A549 (cell line): ENCODE measurements at regions not wholly inside any gene's neighbourhood (a gene's known extent, or its start where the extent isn't known, plus 50 kb on each side); places are given as distances from the start of the nearest gene placed in this dataset.

ENCODE experiments used
- ATAC-seq, 2 experiments: fragments of 200-7000 bp in 1 of 2; fragments of >200 bp in 1 of 2; cut with Nextera tagmentation in 1 of 2; cut with Tn5 transposase in 1 of 2; 3 replicates each; pipeline versions ENCODE4 v1.8.0 to v1.9.1; 2018 to 2020; ENCODE audit warnings: mild to moderate bottlenecking in 1 of 2, moderate library complexity in 1 of 2
- CTCF ChIA-PET: fragments of 300-600 bp; sonication (Branson Sonifier 250); formaldehyde crosslinking; extraction: SDS; loops from one replicate; lab custom pipeline; 2021; ENCODE audit warnings: antibody characterized with exemption, inconsistent platforms; lab: Yijun Ruan, JAX
- POLR2A ChIA-PET: fragments of 350-600 bp; formaldehyde crosslinking; extraction: SDS; loops from one replicate; lab custom pipeline; 2021; ENCODE audit warnings: antibody characterized with exemption, inconsistent platforms; lab: Yijun Ruan, JAX
- DNase-seq, 2 experiments: peaks; one replicate each; pipeline versions ENCODE4 v3.0.0 to v3.0.0-alpha.2; 2011 to 2016; ENCODE audit warnings: low read depth in 1 of 2, low spot score in 1 of 2
- FAIRE-seq: peaks from 2 replicates; lab custom pipeline; 2011; peaks lifted over from hg19 to GRCh38; lab: Jason Lieb, UNC
- H3K27ac ChIP-seq, 2 experiments: fragments of >200 bp; sonication (Bioruptor Twin); formaldehyde crosslinking; 3 replicates each; pipeline ENCODE4 v1.5.1; 2016 to 2017
- H3K4me1 ChIP-seq: fragments of >200 bp; sonication (Bioruptor Twin); formaldehyde crosslinking; 3 replicates; pipeline ENCODE4 v1.6.1; 2016
- H3K4me2 ChIP-seq: fragments of >200 bp; sonication (Bioruptor Twin); formaldehyde crosslinking; 3 replicates; pipeline ENCODE4 v1.6.1; 2016
- H3K4me3 ChIP-seq: fragments of >200 bp; sonication (Bioruptor Twin); formaldehyde crosslinking; 3 replicates; pipeline ENCODE4 v1.5.1; 2016
- H3K9me3 ChIP-seq: fragments of >200 bp; sonication (Bioruptor Twin); formaldehyde crosslinking; 3 replicates; pipeline ENCODE4 v1.6.1; 2016
- ATOH8 ChIP-seq: fragments of 250-450 bp; sonication (Bioruptor Pico); IDR thresholded peaks from 2 replicates; pipeline ENCODE4 v1.5.0; 2020; ENCODE audit warnings: low read depth, mild to moderate bottlenecking, moderate library complexity
- BCL3 ChIP-seq: fragments of >200 bp; sonication (Bioruptor Twin); formaldehyde crosslinking; IDR thresholded peaks from 3 replicates; pipeline ENCODE4 v1.6.1; 2016
- CBX8 ChIP-seq: fragments of 200-600 bp; sonication (generic); IDR thresholded peaks from 2 replicates; pipeline ENCODE4 v1.6.1; 2016
- CEBPB ChIP-seq, 2 experiments: fragments of >200 bp in 1 of 2; sonication (Bioruptor Twin) in 1 of 2; formaldehyde crosslinking in 1 of 2; IDR thresholded peaks; 2 replicates each; pipeline ENCODE4 v1.6.1; 2012 to 2016
- E2F6 ChIP-seq: IDR thresholded peaks from 2 replicates; pipeline ENCODE4 v1.6.1; 2012; ENCODE audit warnings: low read depth, borderline replicate concordance
- EP300 ChIP-seq, 2 experiments: fragments of >200 bp; sonication (Bioruptor Twin); formaldehyde crosslinking; IDR thresholded peaks; 2 replicates in 1 of 2; 3 replicates in 1 of 2; pipeline ENCODE4 v1.6.1; 2016 to 2017
- ESRRA ChIP-seq: fragments of 150-350 bp; IDR thresholded peaks from 2 replicates; pipeline ENCODE4 v1.6.1; 2014; ENCODE audit warnings: mild to moderate bottlenecking, low read length, borderline replicate concordance
- FOSB ChIP-seq: fragments of 250-450 bp; sonication (Bioruptor Pico); IDR thresholded peaks from 2 replicates; pipeline ENCODE4 v1.5.0; 2020; ENCODE audit warnings: mild to moderate bottlenecking, moderate library complexity
- FOSL2 ChIP-seq, 2 experiments: fragments of 450-650 bp in 1 of 2; fragments of >200 bp in 1 of 2; sonication (Bioruptor Twin) in 1 of 2; formaldehyde crosslinking; IDR thresholded peaks; 2 replicates each; pipeline versions ENCODE4 v1.5.0 to v1.6.1; 2016 to 2020; ENCODE audit warnings: mild to moderate bottlenecking in 1 of 2, moderate library complexity in 1 of 2
- FOXS1 ChIP-seq: fragments of 250-450 bp; sonication (Bioruptor Pico); IDR thresholded peaks from 2 replicates; pipeline ENCODE4 v1.5.0; 2020; ENCODE audit warnings: mild to moderate bottlenecking, moderate library complexity
- HDAC2 ChIP-seq: fragments of 200-600 bp; sonication (generic); IDR thresholded peaks from 2 replicates; pipeline ENCODE4 v1.6.1; 2016
- HEYL ChIP-seq: fragments of 250-450 bp; sonication (Bioruptor Pico); IDR thresholded peaks from 2 replicates; pipeline ENCODE4 v1.8.0; 2021; ENCODE audit warnings: mild to moderate bottlenecking, moderate library complexity
- HMGXB4 ChIP-seq: fragments of 250-450 bp; sonication (Bioruptor Pico); IDR thresholded peaks from 2 replicates; pipeline ENCODE4 v1.5.0; 2021; ENCODE audit warnings: mild to moderate bottlenecking, moderate library complexity, borderline replicate concordance
- HOXB5 ChIP-seq: fragments of 250-450 bp; sonication (Bioruptor Pico); IDR thresholded peaks from 2 replicates; pipeline ENCODE4 v1.5.0; 2020; ENCODE audit warnings: mild to moderate bottlenecking, moderate library complexity
- KDM1A ChIP-seq: fragments of 200-600 bp; sonication (generic); IDR thresholded peaks from 2 replicates; pipeline ENCODE4 v1.6.1; 2016; ENCODE audit warnings: low read depth, mild to moderate bottlenecking
- KDM5A ChIP-seq: fragments of 200-600 bp; sonication (generic); IDR thresholded peaks from 2 replicates; pipeline ENCODE4 v1.6.1; 2016; ENCODE audit warnings: antibody characterized with exemption, mild to moderate bottlenecking
- MAZ ChIP-seq: fragments of 150-350 bp; IDR thresholded peaks from 2 replicates; pipeline ENCODE4 v1.6.1; 2014; ENCODE audit warnings: antibody characterized with exemption, low read depth, low read length, borderline replicate concordance
- NFE2L2 ChIP-seq: fragments of 150-350 bp; conservative IDR thresholded peaks from 2 replicates; pipeline ENCODE4 v1.6.1; 2014; ENCODE audit warnings: low read length
- NPAS2 ChIP-seq: fragments of 250-450 bp; sonication (Bioruptor Pico); IDR thresholded peaks from 2 replicates; pipeline ENCODE4 v1.8.0; 2022; ENCODE audit warnings: mild to moderate bottlenecking, moderate library complexity, borderline replicate concordance
- NR3C1 ChIP-seq: fragments of >200 bp; sonication (Bioruptor Twin); formaldehyde crosslinking; IDR thresholded peaks from 3 replicates; pipeline ENCODE4 v1.6.1; 2017
- POLR2A ChIP-seq: IDR thresholded peaks from 2 replicates; pipeline ENCODE4 v1.6.1; 2012; ENCODE audit warnings: mild to moderate bottlenecking, low read length
- SMC3 ChIP-seq: fragments of >200 bp; sonication (Bioruptor Twin); formaldehyde crosslinking; IDR thresholded peaks from 3 replicates; pipeline ENCODE4 v1.6.1; 2018; ENCODE audit warnings: inconsistent platforms
- TFCP2L1 ChIP-seq: fragments of 250-450 bp; sonication (Bioruptor Pico); IDR thresholded peaks from 2 replicates; pipeline ENCODE4 v1.5.0; 2021; ENCODE audit warnings: mild to moderate bottlenecking
- USF2 ChIP-seq: fragments of 450-650 bp; IDR thresholded peaks from 2 replicates; pipeline ENCODE4 v1.6.1; 2014; ENCODE audit warnings: antibody characterized with exemption
- ZSCAN20 ChIP-seq: fragments of 250-450 bp; sonication (Bioruptor Pico); IDR thresholded peaks from 2 replicates; pipeline ENCODE4 v1.8.0; 2022; ENCODE audit warnings: mild to moderate bottlenecking, moderate library complexity
- WGBS: methylation state at CpG from one replicate; pipeline ENCODE4 v1.1.6; 2017; ENCODE audit errors: missing lambda C conversion rate; 5-methylcytosine and 5-hydroxymethylcytosine counted together

- TF ChIP-seq ATOH8 (CRISPR knock-in tag) (no peak), FOXS1 (CRISPR knock-in tag) (no peak), HOXB5 (CRISPR knock-in tag) (no peak)
These were observed 1186.6 kb downstream of the DIAPH3 start (continued) for GRCh38 chr13:58977085-58977484.

GRCh38 chr13:58978331-58978730 is 1185.4 kb downstream of the DIAPH3 start:
- no peaks in the 10 kb centered on the region for H3K4me1 ChIP-seq
- WGBS = 0% methylated on average over 1 of the region's 1 CpG
- DNase-seq (no peak), FAIRE-seq (no peak), ATAC-seq (no peak)
- no peaks in the 10 kb centered on the region for H3K9me3 ChIP-seq
- H3K4me3 ChIP-seq = no peak overlapping the region
- TF ChIP-seq HEYL (CRISPR knock-in tag) (no peak), CBX8 (no peak), ZSCAN20 (CRISPR knock-in tag) (no peak), KDM1A (no peak), BCL3 (no peak), NFE2L2 (no peak), FOSB (CRISPR knock-in tag) (no peak), MAZ (no peak), TFCP2L1 (CRISPR knock-in tag) (no peak), HDAC2 (no peak), NPAS2 (CRISPR knock-in tag) (no peak), HMGXB4 (CRISPR knock-in tag) (no peak), FOXS1 (CRISPR knock-in tag) (no peak), USF2 (no peak), KDM5A (no peak), FOSL2 (IDR thresholded peaks at IDR 0.05) (no peak), FOSL2 (CRISPR knock-in tag; IDR thresholded peaks at IDR 0.05) (no peak), E2F6 (no peak), ESRRA (no peak), CEBPB (IDR thresholded peaks at IDR 0.05) (no peak), POLR2A (no peak)
- TF ChIP-seq, all 56 proteins: peak for 0
- CTCF ChIA-PET = no interaction called here
- POLR2A ChIA-PET = no interaction called here
- H3K27ac ChIP-seq = no peak overlapping the region
- no peak overlapping the region for H3K4me2 ChIP-seq

GRCh38 chr13:58979851-58980250 is 1183.9 kb downstream of the DIAPH3 start:
- Histone ChIP-seq H3K4me1 (no peaks in the 10 kb centered on the region), H3K9me3 (no peaks in the 10 kb centered on the region), H3K27ac (no peak overlapping the region), H3K4me3 (no peak overlapping the region), H3K4me2 (no peak overlapping the region)
- TF ChIP-seq EP300 (IDR thresholded peaks at IDR 0.05) (no peak), KDM1A (no peak), E2F6 (no peak), TFCP2L1 (CRISPR knock-in tag) (no peak), HEYL (CRISPR knock-in tag) (no peak), CEBPB (IDR thresholded peaks at IDR 0.05) (no peak), SMC3 (no peak), NR3C1 (no peak)
- ChIA-PET CTCF (no interaction called here), POLR2A (no interaction called here)
- no peak for ATAC-seq
- no peak for DNase-seq
- 0% methylated on average over 2 of the region's 2 CpGs for WGBS
- FAIRE-seq = no peak
